B cell (primary cell): ENCODE measurements at regions not wholly inside any gene's neighbourhood (a gene's known extent, or its start where the extent isn't known, plus 50 kb on each side); places are given as distances from the start of the nearest gene placed in this dataset.

ENCODE experiments used
- EZH2 ChIP-seq: IDR thresholded peaks from 2 replicates; pipeline ENCODE4 v1.6.1; 2012; ENCODE audit warnings: borderline replicate concordance, low read depth, mild to moderate bottlenecking, moderate library complexity, low read length; ENCODE audit not compliant: insufficient read depth, poor library complexity, severe bottlenecking
- TF ChIP-seq, protein P1 (sequence below): fragments of 200-600 bp; IDR thresholded peaks from one replicate; pipeline ENCODE4 v1.8.0; 2022; ENCODE audit warnings: antibody characterized with exemption, mild to moderate bottlenecking

DNA sequence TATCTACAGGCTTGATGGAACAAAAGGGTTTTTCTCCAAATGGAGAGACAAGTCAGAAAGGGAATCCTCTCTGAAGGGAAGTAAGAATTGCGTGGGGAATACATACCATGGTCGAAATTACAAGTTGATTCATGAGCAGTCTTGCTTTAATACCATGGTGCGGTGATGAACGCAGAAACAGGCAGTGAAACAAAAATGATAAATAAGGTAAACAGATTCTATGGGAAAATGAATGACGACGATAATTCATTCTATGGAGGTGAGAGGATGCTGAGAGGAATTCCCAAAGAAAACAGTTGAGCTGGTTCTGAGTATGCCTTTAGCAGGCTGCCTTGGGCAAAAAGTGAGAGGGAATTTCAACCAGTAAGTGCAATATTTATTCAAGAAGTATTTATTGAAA, 209.4 kb upstream of the RUNX1 start:
- TF ChIP-seq, protein P1, sequence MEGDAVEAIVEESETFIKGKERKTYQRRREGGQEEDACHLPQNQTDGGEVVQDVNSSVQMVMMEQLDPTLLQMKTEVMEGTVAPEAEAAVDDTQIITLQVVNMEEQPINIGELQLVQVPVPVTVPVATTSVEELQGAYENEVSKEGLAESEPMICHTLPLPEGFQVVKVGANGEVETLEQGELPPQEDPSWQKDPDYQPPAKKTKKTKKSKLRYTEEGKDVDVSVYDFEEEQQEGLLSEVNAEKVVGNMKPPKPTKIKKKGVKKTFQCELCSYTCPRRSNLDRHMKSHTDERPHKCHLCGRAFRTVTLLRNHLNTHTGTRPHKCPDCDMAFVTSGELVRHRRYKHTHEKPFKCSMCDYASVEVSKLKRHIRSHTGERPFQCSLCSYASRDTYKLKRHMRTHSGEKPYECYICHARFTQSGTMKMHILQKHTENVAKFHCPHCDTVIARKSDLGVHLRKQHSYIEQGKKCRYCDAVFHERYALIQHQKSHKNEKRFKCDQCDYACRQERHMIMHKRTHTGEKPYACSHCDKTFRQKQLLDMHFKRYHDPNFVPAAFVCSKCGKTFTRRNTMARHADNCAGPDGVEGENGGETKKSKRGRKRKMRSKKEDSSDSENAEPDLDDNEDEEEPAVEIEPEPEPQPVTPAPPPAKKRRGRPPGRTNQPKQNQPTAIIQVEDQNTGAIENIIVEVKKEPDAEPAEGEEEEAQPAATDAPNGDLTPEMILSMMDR = no peak
- no peak for TF ChIP-seq EZH2
